GM12864 (cell line): ENCODE measurements at regions not wholly inside any gene's neighbourhood (a gene's known extent, or its start where the extent isn't known, plus 50 kb on each side); places are given as distances from the start of the nearest gene placed in this dataset.

ENCODE experiments used
- DNase-seq: peaks from one replicate; pipeline ENCODE4 v3.0.0-alpha.2; 2011; ENCODE audit warnings: low read depth
- H3K4me3 ChIP-seq: 2 replicates; pipeline ENCODE4 v1.5.1; 2011; ENCODE audit warnings: mild to moderate bottlenecking, low read depth, low read length, control low read depth
- TF ChIP-seq, protein P1 (sequence below): IDR thresholded peaks from 2 replicates; pipeline ENCODE4 v1.5.1; 2011; ENCODE audit warnings: low read depth, mild to moderate bottlenecking, moderate library complexity, low read length, control low read depth, inconsistent platforms; ENCODE audit errors: missing control alignments

GRCh38 chr6:55011034-55011433 lies 163.3 kb upstream of the HCRTR2 start:
- H3K4me3 ChIP-seq: no peak overlapping the region
- TF ChIP-seq, protein P1, sequence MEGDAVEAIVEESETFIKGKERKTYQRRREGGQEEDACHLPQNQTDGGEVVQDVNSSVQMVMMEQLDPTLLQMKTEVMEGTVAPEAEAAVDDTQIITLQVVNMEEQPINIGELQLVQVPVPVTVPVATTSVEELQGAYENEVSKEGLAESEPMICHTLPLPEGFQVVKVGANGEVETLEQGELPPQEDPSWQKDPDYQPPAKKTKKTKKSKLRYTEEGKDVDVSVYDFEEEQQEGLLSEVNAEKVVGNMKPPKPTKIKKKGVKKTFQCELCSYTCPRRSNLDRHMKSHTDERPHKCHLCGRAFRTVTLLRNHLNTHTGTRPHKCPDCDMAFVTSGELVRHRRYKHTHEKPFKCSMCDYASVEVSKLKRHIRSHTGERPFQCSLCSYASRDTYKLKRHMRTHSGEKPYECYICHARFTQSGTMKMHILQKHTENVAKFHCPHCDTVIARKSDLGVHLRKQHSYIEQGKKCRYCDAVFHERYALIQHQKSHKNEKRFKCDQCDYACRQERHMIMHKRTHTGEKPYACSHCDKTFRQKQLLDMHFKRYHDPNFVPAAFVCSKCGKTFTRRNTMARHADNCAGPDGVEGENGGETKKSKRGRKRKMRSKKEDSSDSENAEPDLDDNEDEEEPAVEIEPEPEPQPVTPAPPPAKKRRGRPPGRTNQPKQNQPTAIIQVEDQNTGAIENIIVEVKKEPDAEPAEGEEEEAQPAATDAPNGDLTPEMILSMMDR: no peak

GRCh38 chr6:55012454-55012853 lies 161.9 kb upstream of the HCRTR2 start:
- TF ChIP-seq, protein P1: no peak
- DNase-seq: no peak
- no peak overlapping the region for H3K4me3 ChIP-seq

More at GRCh38 chr6:55011034-55011433, 163.3 kb upstream of the HCRTR2 start:
- no peak for DNase-seq

DNA sequence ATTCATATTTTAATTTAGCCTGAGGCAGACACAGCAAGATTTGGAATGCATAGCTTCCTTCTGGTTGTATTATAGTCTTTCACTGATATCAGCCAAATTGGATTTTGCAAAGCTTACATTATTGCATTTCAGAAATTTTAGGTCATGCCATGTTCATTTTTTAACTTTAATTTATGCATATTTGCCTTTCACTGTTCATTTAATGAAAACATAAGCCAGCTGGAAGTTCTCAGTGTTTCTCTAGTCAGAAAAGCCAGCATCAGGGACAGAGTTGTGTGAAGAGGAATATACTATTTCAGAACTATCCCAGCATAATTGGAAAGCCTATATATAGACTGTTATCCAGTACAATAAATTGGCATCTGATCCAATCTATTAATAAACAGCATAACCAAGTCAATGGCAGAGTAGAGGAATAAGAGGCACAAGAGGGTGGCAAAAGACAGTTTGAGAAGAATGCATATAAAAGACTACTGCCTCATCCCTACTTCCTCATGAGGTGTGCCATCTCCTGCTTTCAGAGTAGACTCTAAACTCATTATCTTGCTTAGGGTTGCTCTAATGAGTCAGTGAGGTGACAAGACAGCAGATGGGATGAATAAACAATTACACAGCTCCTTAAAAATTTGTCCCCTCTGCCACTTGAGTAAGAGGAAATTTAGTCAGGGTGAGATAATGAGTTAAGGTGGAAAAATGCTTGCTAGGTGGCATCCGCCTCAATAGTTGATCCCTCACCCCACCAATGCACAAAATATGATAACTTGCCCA lies 159.8 kb upstream of the HCRTR2 start:
- TF ChIP-seq, protein P1: no peak
- no peak for DNase-seq
- no peak overlapping the region for H3K4me3 ChIP-seq

DNA sequence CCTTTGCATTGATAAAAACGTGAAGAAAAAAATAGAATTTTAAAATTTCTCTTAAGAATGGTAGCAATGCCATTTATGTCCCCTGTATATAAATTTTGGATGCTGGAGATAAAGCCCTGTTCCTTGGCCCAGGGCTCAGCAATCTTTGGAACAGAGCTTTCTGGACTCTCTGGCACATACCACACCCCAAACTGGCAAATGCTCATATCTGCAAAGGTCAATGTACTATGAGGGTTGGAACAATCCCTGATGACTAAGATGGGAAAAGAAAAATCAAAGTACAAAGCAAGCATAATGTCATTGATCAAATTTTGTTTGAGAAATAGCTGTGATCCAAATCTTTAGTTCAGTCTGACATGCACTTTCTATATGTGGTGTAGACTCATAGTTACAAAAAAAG lies 158.1 kb upstream of the HCRTR2 start:
- no peak for DNase-seq
- H3K4me3 ChIP-seq: no peak overlapping the region
- TF ChIP-seq, protein P1: no peak

DNA sequence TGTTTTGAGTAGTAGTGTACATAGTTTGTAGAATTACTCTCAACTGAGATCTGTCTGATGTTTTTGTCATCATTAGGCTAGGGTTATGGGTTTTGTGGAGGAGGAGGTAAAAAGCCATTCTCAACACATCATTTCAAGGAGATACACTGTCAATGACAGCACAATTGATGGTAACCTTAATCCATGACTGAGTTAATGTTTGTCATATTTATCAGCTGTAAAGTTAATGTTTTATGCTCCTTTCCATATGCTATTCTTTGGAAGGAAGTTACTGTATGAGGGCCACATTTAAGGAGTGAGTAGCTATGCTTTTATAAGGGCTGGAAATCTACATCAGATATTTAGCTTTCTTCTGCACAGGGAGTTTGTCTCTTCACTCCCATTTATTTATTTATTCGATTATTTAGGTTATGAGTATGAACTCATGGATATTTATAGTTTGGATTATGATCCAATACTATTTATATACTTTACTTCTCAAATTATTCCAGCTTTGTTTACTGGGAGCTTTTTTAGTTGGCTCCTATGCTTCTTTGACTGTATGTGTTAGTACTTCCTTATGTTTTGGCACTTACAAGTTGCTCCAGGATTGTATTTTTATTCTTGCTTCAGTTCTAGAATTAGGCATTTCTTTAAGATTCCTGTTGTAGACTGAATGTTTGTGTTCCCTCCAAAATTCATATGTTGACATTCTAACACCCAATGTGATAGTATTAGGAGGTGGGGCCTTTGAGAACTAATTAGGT lies 156.6 kb upstream of the HCRTR2 start:
- TF ChIP-seq, protein P1: no peak
- DNase-seq: no peak
- no peak overlapping the region for H3K4me3 ChIP-seq

GRCh38 chr6:55019591-55019990 lies 154.7 kb upstream of the HCRTR2 start:
- TF ChIP-seq, protein P1: no peak
- no peak for DNase-seq
- H3K4me3 ChIP-seq: no peak overlapping the region
